Prostate gland (tissue), 2 donors: ENCODE measurements at regions not wholly inside any gene's neighbourhood (a gene's known extent, or its start where the extent isn't known, plus 50 kb on each side); places are given as distances from the start of the nearest gene placed in this dataset.

ENCODE experiments used
- POLR2AphosphoS5 ChIP-seq: sonication (generic); formaldehyde crosslinking; IDR thresholded peaks from one replicate; pipeline ENCODE4 v1.6.1; 2017; ENCODE audit warnings: antibody characterized with exemption
- TF ChIP-seq, protein P1 (sequence below), 4 experiments: fragments of 200-600 bp in 2 of 4; fragments of 450-650 bp in 2 of 4; sonication (generic) in 2 of 4; IDR thresholded peaks; 1 replicate in 3 of 4; 2 replicates in 1 of 4; pipeline ENCODE4 v1.5.1; 2016 to 2019; ENCODE audit warnings: antibody characterized with exemption in 4 of 4, mild to moderate bottlenecking in 2 of 4, moderate library complexity in 2 of 4

DNA sequence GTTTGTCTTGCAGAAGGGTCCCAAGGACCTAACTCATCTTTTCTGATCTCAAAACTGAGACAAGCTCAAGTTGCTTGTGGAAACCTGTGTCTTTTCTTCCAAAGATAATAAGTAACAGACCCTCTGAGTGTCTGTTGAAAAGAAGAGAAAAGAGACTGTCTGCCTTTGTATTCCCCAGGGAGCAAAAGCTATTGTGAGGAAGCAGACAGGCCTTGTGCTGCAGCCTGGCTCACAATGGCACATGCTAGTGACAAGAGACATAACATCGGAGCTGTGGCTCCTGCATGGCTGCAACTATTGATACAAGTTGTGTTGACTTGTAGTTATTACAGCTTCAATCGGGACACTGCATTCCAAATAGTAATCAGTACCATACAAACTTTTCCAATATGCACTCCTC is 202.9 kb downstream of the DKK1 start:
- TF ChIP-seq, protein P1, sequence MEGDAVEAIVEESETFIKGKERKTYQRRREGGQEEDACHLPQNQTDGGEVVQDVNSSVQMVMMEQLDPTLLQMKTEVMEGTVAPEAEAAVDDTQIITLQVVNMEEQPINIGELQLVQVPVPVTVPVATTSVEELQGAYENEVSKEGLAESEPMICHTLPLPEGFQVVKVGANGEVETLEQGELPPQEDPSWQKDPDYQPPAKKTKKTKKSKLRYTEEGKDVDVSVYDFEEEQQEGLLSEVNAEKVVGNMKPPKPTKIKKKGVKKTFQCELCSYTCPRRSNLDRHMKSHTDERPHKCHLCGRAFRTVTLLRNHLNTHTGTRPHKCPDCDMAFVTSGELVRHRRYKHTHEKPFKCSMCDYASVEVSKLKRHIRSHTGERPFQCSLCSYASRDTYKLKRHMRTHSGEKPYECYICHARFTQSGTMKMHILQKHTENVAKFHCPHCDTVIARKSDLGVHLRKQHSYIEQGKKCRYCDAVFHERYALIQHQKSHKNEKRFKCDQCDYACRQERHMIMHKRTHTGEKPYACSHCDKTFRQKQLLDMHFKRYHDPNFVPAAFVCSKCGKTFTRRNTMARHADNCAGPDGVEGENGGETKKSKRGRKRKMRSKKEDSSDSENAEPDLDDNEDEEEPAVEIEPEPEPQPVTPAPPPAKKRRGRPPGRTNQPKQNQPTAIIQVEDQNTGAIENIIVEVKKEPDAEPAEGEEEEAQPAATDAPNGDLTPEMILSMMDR (IDR thresholded peaks at IDR 0.05), result no peak
- TF ChIP-seq POLR2AphosphoS5, result no peak
